ENCODE measurements at regions not wholly inside any gene's neighbourhood (a gene's known extent, or its start where the extent isn't known, plus 50 kb on each side); places are given as distances from the start of the nearest gene placed in this dataset.

- POLR2A ChIA-PET (ENCODE audit: partially characterized antibody), result no interaction called here
- Histone ChIP-seq H3K23me2 (ENCODE audit: low read depth, low read length) (no peaks in the 10 kb centered on the region), H3K56ac (replicated peaks; ENCODE audit: insufficient read length, low read depth, low read length) (no peak overlapping the region), H2AFZ (ENCODE audit: low read length) (no peak overlapping the region), H3K9me3 (ENCODE audit: insufficient read depth in 2 of 2, low read depth in 1 of 2, low read length in 1 of 2) (no peaks in the 10 kb centered on the region), H3K9ac (replicated peaks in 1 of 4; ENCODE audit: extremely low read depth in 1 of 4, low read depth in 3 of 4, low read length in 3 of 4) (no peak overlapping the region), H3K4me1 (replicated peaks in 1 of 4; ENCODE audit: control insufficient read depth in 3 of 4, insufficient read depth in 4 of 4, low read length in 3 of 4) (no peaks in the 10 kb centered on the region), H3K36me3 (ENCODE audit: control insufficient read depth in 2 of 4, insufficient read depth in 4 of 4, low read length in 3 of 4) (no peaks in the 10 kb centered on the region), H3K4ac (replicated peaks; ENCODE audit: insufficient read length, low read depth, low read length) (no peak overlapping the region), H2BK5ac (ENCODE audit: low read depth, low read length) (no peak overlapping the region), H3K23ac (ENCODE audit: insufficient read length) (no peak overlapping the region), H3K18ac (ENCODE audit: extremely low read depth, low read length) (no peak overlapping the region), H2BK15ac (ENCODE audit: low read length) (no peak overlapping the region), H2AK5ac (ENCODE audit: low read depth, low read length) (no peak overlapping the region), H4K91ac (replicated peaks; ENCODE audit: insufficient read length, low read length) (no peak overlapping the region), H3K27me3 (replicated peaks in 1 of 4; ENCODE audit: control insufficient read depth in 3 of 4, extremely low read depth in 1 of 4, insufficient read depth in 3 of 4, low read length in 3 of 4) (no peaks in the 10 kb centered on the region), H3K79me1 (ENCODE audit: low read depth, low read length) (no peaks in the 10 kb centered on the region), H3K4me3 (ENCODE audit: extremely low read depth in 1 of 4, insufficient read depth in 2 of 4, low read depth in 3 of 4, low read length in 4 of 4) (no peak overlapping the region), H3K14ac (ENCODE audit: insufficient read length) (no peak overlapping the region), H3K4me2 (ENCODE audit: insufficient read depth in 1 of 2, low read depth in 2 of 2, low read length in 2 of 2) (no peak overlapping the region), H4K8ac (ENCODE audit: extremely low read depth, insufficient read depth, low read length) (no peak overlapping the region), H2BK120ac (replicated peaks; ENCODE audit: low read depth, low read length) (no peak overlapping the region), H4K20me1 (replicated peaks in 1 of 2; ENCODE audit: control insufficient read depth in 1 of 2, insufficient read depth in 2 of 2, low read length in 2 of 2) (no peaks in the 10 kb centered on the region), H4K5ac (ENCODE audit: insufficient read length, low read depth, low read length) (no peak overlapping the region), H3K27ac (ENCODE audit: low read depth, low read length) (no peak overlapping the region), H2BK20ac (ENCODE audit: low read length) (no peak overlapping the region), H2BK12ac (ENCODE audit: low read depth, low read length) (no peak overlapping the region), H3K79me2 (ENCODE audit: control insufficient read depth in 1 of 2, insufficient read depth in 2 of 2, low read length in 2 of 2) (no peaks in the 10 kb centered on the region)
- 91% methylated on average over 3 of the region's 3 CpGs; no CpG with 5 or more reads in 1 of the 2 experiments for WGBS, 2 experiments (ENCODE audit: extremely low coverage in 1 of 2, insufficient coverage in 1 of 2, insufficient read length in 1 of 2, insufficient replicate concordance in 2 of 2, low coverage in 1 of 2, low lambda C conversion rate in 2 of 2, missing lambda C conversion rate in 1 of 2)
- TF ChIP-seq CTCF (IDR thresholded peaks at IDR 0.05; ENCODE audit: control extremely low read depth in 1 of 3, insufficient read depth in 1 of 3, low read depth in 1 of 3, low read length in 3 of 3) (no peak), SIN3A (conservative IDR thresholded peaks at IDR 0.05 in 1 of 2, IDR thresholded peaks at IDR 0.05 in 1 of 2; ENCODE audit: low read depth in 1 of 2, low read length in 2 of 2) (no peak), YY1 (IDR thresholded peaks at IDR 0.05; ENCODE audit: low read depth, low read length) (no peak), ASH2L (IDR thresholded peaks at IDR 0.05; ENCODE audit: low read length) (no peak), SAP30 (IDR thresholded peaks at IDR 0.05; ENCODE audit: insufficient read depth, insufficient replicate concordance, low read length) (no peak), MAX (IDR thresholded peaks at IDR 0.05) (no peak)
- FAIRE-seq (no peak), DNase-seq (ENCODE audit: low read depth in 1 of 2, low spot score in 2 of 2) (no peak)
- CTCF ChIA-PET (ENCODE audit: partially characterized antibody), result no interaction called here
Observed at GRCh38 chrX:13470685-13470977, 98.8 kb upstream of the EGFL6 start.

Data from H1 (cell line).